NCI-H2227 treated with DMSO at 0.1 percent for 48 hours (cell line): ENCODE measurements at regions not wholly inside any gene's neighbourhood (a gene's known extent, or its start where the extent isn't known, plus 50 kb on each side); places are given as distances from the start of the nearest gene placed in this dataset.

Source experiments
- DNase-seq: peaks from one replicate; lab custom pipeline; 2025; lab: John Stamatoyannopoulos, UW

DNA sequence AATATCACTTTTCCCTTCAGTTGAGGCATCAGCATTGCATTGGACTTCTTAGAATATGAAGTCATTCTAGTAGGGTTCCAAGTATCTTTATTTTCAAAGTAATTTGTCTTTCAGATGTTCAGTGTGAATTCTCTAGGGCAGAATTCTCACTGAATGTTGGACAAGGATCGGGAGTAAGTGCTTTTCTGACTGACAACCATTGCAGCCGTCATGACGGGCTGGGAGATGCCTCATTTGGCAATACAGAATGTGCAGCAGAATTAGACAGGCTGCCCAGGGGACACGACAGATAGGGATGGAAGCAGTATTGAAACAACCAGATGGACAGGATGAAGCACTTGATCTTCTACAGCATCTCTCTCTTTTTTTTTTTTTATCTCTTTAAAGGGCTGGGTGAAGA, 129.0 kb downstream of the ICE1 start:
- DNase-seq: no peak

- no peak for DNase-seq
These were observed 123.9 kb downstream of the ICE1 start for GRCh38 chr5:5546408-5546807.

- no peak for DNase-seq
These were observed 121.7 kb downstream of the ICE1 start for GRCh38 chr5:5544094-5544663.

GRCh38 chr5:5542654-5543053, 120.2 kb downstream of the ICE1 start:
- DNase-seq: no peak

DNA sequence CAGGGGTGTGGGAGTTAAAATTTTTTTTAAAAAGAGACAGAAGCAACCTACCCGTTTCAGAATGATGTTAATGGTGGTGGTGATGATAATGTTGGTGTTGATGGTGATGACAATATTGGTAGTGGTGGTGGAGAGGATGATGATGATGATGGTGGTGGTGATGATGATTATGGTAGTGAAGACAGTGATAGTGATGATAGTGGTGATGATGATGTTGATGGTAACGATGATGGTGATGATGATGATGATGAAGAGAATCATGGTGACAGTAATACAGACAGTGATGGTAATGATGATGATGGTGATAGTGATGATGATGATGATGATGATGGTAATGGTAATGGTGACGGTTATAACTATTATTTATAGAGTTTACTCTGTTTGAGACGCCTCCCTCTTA, 117.6 kb downstream of the ICE1 start:
- no peak for DNase-seq
